Neural cell (in vitro differentiated cells): ENCODE measurements at regions not wholly inside any gene's neighbourhood (a gene's known extent, or its start where the extent isn't known, plus 50 kb on each side); places are given as distances from the start of the nearest gene placed in this dataset.

Source experiments
- H2AFZ ChIP-seq: fragments of 200-600, 300-800 bp; sonication (generic), shearing (Covaris generic); 2 replicates; pipeline ENCODE4 v1.6.0; 2014; ENCODE audit warnings: low read depth, mild to moderate bottlenecking, antibody characterized with exemption, low read length, moderate library complexity
- H3F3A ChIP-seq: fragments of 200-600 bp; shearing (Covaris generic); 2 replicates; pipeline ENCODE4 v1.6.1; 2016; ENCODE audit warnings: mild to moderate bottlenecking, moderate library complexity, mixed read lengths, antibody characterized with exemption, low read length; ENCODE audit not compliant: insufficient read depth, poor library complexity, severe bottlenecking
- H3K27ac ChIP-seq: fragments of 200-600, 300-800 bp; sonication (generic), shearing (Covaris generic); 2 replicates; pipeline ENCODE4 v1.5.1; 2014; ENCODE audit warnings: mild to moderate bottlenecking, low read length, moderate library complexity
- H3K27me3 ChIP-seq: fragments of 300-800, 200-600 bp; sonication (generic), shearing (Covaris generic); 2 replicates; pipeline ENCODE4 v1.6.0; 2014; ENCODE audit warnings: mild to moderate bottlenecking, low read depth, low read length, moderate library complexity; ENCODE audit not compliant: insufficient read depth
- H3K36me3 ChIP-seq: fragments of 300-800, 200-600 bp; sonication (generic), shearing (Covaris generic); 2 replicates; pipeline ENCODE4 v1.5.1; 2014; ENCODE audit warnings: mild to moderate bottlenecking, antibody characterized with exemption, low read length, moderate library complexity; ENCODE audit not compliant: insufficient read depth
- H3K4me2 ChIP-seq: fragments of 300-800, 200-600 bp; sonication (generic), shearing (Covaris generic); 2 replicates; pipeline ENCODE4 v1.6.0; 2014; ENCODE audit warnings: mild to moderate bottlenecking, low read length
- H3K4me3 ChIP-seq: fragments of 300-800, 200-600 bp; sonication (generic), shearing (Covaris generic); 2 replicates; pipeline ENCODE4 v1.5.1; 2014; ENCODE audit warnings: mild to moderate bottlenecking, low read length, moderate library complexity
- H3K79me2 ChIP-seq: fragments of 200-600 bp; shearing (Covaris generic); replicated peaks from 2 replicates; pipeline ENCODE4 v1.6.0; 2014; ENCODE audit warnings: mild to moderate bottlenecking, low read length, moderate library complexity; ENCODE audit not compliant: insufficient read depth
- H3K9ac ChIP-seq: fragments of 300-800, 200-600 bp; sonication (generic), shearing (Covaris generic); 2 replicates; pipeline ENCODE4 v1.6.1; 2016; ENCODE audit warnings: mild to moderate bottlenecking, low read length, mixed read lengths
- H3K9me2 ChIP-seq: fragments of 200-600 bp; shearing (Covaris generic); 2 replicates; pipeline ENCODE4 v1.6.1; 2016; ENCODE audit warnings: mild to moderate bottlenecking, low read length, mixed read lengths; ENCODE audit not compliant: insufficient read depth
- H3K9me3 ChIP-seq: fragments of 200-600, 300-800 bp; sonication (generic), shearing (Covaris generic); 2 replicates; pipeline ENCODE4 v1.6.1; 2016; ENCODE audit warnings: mild to moderate bottlenecking, mixed run types, low read length, moderate library complexity, mixed read lengths
- H4K20me1 ChIP-seq: fragments of 200-600 bp; shearing (Covaris generic); 2 replicates; pipeline ENCODE4 v1.6.1; 2016; ENCODE audit warnings: mild to moderate bottlenecking, mixed run types; ENCODE audit not compliant: insufficient read depth
- EP300 ChIP-seq: fragments of 450-650 bp; conservative IDR thresholded peaks from 2 replicates; pipeline ENCODE4 v1.6.1; 2014; ENCODE audit warnings: antibody characterized with exemption, mild to moderate bottlenecking, moderate library complexity; ENCODE audit not compliant: poor library complexity, severe bottlenecking
- EZH2 ChIP-seq: fragments of 200-600, 300-800 bp; shearing (Covaris generic), sonication (generic); IDR thresholded peaks from 2 replicates; pipeline ENCODE4 v1.6.1; 2014; ENCODE audit warnings: antibody characterized with exemption, low read length, borderline replicate concordance, mild to moderate bottlenecking; ENCODE audit not compliant: insufficient read depth, poor library complexity, severe bottlenecking
- MXI1 ChIP-seq: fragments of 450-650 bp; conservative IDR thresholded peaks from 2 replicates; pipeline ENCODE4 v1.6.1; 2014; ENCODE audit warnings: antibody characterized with exemption, mild to moderate bottlenecking; ENCODE audit not compliant: poor library complexity, severe bottlenecking
- POLR2AphosphoS5 ChIP-seq: IDR thresholded peaks from 2 replicates; pipeline ENCODE4 v1.6.1; 2012
- RAD21 ChIP-seq: fragments of 450-650 bp; conservative IDR thresholded peaks from 2 replicates; pipeline ENCODE4 v1.6.1; 2014; ENCODE audit warnings: antibody characterized with exemption, mild to moderate bottlenecking, moderate library complexity
- SMC3 ChIP-seq: fragments of 450-650 bp; conservative IDR thresholded peaks from 2 replicates; pipeline ENCODE4 v1.6.1; 2014; ENCODE audit warnings: antibody characterized with exemption, mild to moderate bottlenecking, moderate library complexity; ENCODE audit not compliant: poor library complexity
- TAF1 ChIP-seq: IDR thresholded peaks from 2 replicates; pipeline ENCODE4 v1.6.1; 2012; ENCODE audit warnings: low read depth
- TF ChIP-seq, protein P1 (sequence below): IDR thresholded peaks from 2 replicates; pipeline ENCODE4 v1.6.1; 2012; ENCODE audit warnings: borderline replicate concordance
- TF ChIP-seq, protein P2 (sequence below): fragments of 450-650 bp; IDR thresholded peaks from 2 replicates; pipeline ENCODE4 v1.5.1; 2014; ENCODE audit warnings: antibody characterized with exemption, mild to moderate bottlenecking, moderate library complexity; ENCODE audit not compliant: poor library complexity, severe bottlenecking

DNA sequence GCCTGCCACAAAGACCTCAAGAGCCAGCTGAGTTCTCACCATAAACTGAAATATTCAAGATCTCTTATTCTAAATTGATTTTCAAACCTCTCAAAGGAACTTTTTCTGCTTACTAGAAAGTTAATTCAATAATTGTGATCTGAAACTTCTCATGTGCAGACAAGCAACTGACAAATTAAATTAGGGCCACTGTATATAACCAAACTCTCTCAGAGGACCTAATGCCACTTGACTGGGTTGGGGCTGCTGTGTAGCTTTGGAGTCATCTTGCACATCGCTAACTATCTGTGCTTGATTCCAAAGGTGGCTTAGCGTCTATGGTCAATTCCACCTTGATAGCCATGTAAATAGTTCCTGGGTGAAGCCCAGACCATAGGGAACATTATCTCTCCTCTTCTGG, 345.2 kb downstream of the GPR37 start:
- TF ChIP-seq, protein P1, sequence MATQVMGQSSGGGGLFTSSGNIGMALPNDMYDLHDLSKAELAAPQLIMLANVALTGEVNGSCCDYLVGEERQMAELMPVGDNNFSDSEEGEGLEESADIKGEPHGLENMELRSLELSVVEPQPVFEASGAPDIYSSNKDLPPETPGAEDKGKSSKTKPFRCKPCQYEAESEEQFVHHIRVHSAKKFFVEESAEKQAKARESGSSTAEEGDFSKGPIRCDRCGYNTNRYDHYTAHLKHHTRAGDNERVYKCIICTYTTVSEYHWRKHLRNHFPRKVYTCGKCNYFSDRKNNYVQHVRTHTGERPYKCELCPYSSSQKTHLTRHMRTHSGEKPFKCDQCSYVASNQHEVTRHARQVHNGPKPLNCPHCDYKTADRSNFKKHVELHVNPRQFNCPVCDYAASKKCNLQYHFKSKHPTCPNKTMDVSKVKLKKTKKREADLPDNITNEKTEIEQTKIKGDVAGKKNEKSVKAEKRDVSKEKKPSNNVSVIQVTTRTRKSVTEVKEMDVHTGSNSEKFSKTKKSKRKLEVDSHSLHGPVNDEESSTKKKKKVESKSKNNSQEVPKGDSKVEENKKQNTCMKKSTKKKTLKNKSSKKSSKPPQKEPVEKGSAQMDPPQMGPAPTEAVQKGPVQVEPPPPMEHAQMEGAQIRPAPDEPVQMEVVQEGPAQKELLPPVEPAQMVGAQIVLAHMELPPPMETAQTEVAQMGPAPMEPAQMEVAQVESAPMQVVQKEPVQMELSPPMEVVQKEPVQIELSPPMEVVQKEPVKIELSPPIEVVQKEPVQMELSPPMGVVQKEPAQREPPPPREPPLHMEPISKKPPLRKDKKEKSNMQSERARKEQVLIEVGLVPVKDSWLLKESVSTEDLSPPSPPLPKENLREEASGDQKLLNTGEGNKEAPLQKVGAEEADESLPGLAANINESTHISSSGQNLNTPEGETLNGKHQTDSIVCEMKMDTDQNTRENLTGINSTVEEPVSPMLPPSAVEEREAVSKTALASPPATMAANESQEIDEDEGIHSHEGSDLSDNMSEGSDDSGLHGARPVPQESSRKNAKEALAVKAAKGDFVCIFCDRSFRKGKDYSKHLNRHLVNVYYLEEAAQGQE: no peak
- no peak for TF ChIP-seq EZH2
- TF ChIP-seq TAF1: no peak
- TF ChIP-seq, protein P2, sequence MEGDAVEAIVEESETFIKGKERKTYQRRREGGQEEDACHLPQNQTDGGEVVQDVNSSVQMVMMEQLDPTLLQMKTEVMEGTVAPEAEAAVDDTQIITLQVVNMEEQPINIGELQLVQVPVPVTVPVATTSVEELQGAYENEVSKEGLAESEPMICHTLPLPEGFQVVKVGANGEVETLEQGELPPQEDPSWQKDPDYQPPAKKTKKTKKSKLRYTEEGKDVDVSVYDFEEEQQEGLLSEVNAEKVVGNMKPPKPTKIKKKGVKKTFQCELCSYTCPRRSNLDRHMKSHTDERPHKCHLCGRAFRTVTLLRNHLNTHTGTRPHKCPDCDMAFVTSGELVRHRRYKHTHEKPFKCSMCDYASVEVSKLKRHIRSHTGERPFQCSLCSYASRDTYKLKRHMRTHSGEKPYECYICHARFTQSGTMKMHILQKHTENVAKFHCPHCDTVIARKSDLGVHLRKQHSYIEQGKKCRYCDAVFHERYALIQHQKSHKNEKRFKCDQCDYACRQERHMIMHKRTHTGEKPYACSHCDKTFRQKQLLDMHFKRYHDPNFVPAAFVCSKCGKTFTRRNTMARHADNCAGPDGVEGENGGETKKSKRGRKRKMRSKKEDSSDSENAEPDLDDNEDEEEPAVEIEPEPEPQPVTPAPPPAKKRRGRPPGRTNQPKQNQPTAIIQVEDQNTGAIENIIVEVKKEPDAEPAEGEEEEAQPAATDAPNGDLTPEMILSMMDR: no peak
- no peak for TF ChIP-seq EP300
- TF ChIP-seq MXI1: no peak
- no peak for TF ChIP-seq SMC3
- no peak for TF ChIP-seq POLR2AphosphoS5
- no peak for TF ChIP-seq RAD21
- Histone ChIP-seq H3K4me2 (no peak overlapping the region), H3K9ac (no peak overlapping the region), H3K27me3 (no peaks in the 10 kb centered on the region), H3K27ac (no peak overlapping the region), H2AFZ (no peak overlapping the region), H3K9me3 (no peaks in the 10 kb centered on the region), H3K4me3 (no peak overlapping the region), H3K79me2 (no peaks in the 10 kb centered on the region), H3K9me2 (no peaks in the 10 kb centered on the region), H3F3A (no peaks in the 10 kb centered on the region), H3K36me3 (no peaks in the 10 kb centered on the region), H4K20me1 (no peaks in the 10 kb centered on the region)

DNA sequence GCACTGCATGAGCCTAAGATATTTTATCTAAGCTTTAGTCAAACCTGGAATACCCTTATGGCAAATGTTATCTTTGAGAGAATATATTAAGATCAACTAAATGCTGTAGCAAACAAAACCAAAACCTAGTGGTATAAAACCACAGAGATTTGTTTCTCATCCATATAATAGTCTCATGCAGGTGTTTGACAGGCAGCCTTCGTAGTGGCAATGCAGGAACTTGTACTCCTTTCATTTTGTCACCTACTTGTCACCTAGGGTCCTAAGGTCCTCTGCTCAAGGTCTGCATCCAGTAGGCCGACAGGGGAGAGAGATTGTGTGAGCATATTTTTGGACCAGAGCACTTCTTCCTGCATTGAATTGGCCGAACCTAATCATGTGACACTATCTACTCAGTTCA, 352.6 kb downstream of the GPR37 start:
- Histone ChIP-seq H3F3A (no peaks in the 10 kb centered on the region), H3K27ac (no peak overlapping the region), H3K79me2 (no peaks in the 10 kb centered on the region), H2AFZ (no peak overlapping the region), H4K20me1 (no peaks in the 10 kb centered on the region), H3K4me3 (no peak overlapping the region), H3K9me3 (no peaks in the 10 kb centered on the region), H3K9ac (no peak overlapping the region), H3K36me3 (no peaks in the 10 kb centered on the region), H3K27me3 (no peaks in the 10 kb centered on the region), H3K4me2 (no peak overlapping the region), H3K9me2 (no peaks in the 10 kb centered on the region)
- TF ChIP-seq POLR2AphosphoS5: no peak
- TF ChIP-seq, protein P2: no peak
- TF ChIP-seq SMC3: no peak
- TF ChIP-seq EZH2: no peak
- TF ChIP-seq, protein P1: no peak
- TF ChIP-seq TAF1: no peak
- no peak for TF ChIP-seq RAD21
- TF ChIP-seq EP300: no peak
- no peak for TF ChIP-seq MXI1
